Stimulated activated effector memory CD8-positive, alpha-beta T cell treated with anti-CD3 and anti-CD28 coated beads, Interleukin-12 subunit alpha, Interleukin-12 subunit beta, amount 100 ng/mL, for 72 hours (primary cell): ENCODE measurements at regions not wholly inside any gene's neighbourhood (a gene's known extent, or its start where the extent isn't known, plus 50 kb on each side); places are given as distances from the start of the nearest gene placed in this dataset.

Source experiments
- ATAC-seq: fragments of 150-1000 bp; cut with Tn5 transposase; 2 replicates; pipeline ENCODE4 v1.10.0; 2021
- DNase-seq, 2 donors: peaks; one replicate each; pipeline ENCODE4 v3.0.0; 2021 to 2022; ENCODE audit warnings: low spot score in 2 of 2
- H3K27ac Mint-ChIP-seq: one replicate; pipeline ENCODE4 v1.8.0; 2022; ENCODE audit warnings: mild to moderate bottlenecking, mixed read lengths
- H3K36me3 Mint-ChIP-seq: one replicate; pipeline ENCODE4 v1.8.0; 2022; ENCODE audit warnings: mild to moderate bottlenecking, mixed read lengths
- H3K4me1 Mint-ChIP-seq: one replicate; pipeline ENCODE4 v1.8.0; 2022; ENCODE audit warnings: mixed read lengths
- H3K4me3 Mint-ChIP-seq: one replicate; pipeline ENCODE4 v1.8.0; 2022; ENCODE audit warnings: mild to moderate bottlenecking, mixed read lengths
- H3K9me3 Mint-ChIP-seq: one replicate; pipeline ENCODE4 v1.8.0; 2022; ENCODE audit warnings: mixed read lengths

DNA sequence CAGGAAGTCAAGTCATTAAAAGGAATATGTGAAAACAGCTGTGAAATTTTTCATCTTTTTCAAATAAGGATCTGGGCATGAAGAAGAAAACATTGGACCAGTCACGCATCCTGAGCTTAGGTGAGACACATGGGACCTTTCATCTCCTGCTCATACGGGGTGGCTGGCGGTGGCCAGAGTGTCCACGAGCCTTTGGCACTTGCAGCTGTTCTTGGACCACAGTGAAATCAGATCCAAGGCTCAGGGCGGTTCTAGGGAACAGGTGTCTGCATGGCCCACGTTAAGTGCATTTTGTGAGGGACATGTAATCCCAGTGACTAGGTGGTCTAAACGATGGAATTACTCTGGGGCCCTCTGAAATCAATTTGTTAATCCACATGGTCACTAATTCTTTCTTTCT lies 212.7 kb upstream of the COPS8 start:
- no peak for ATAC-seq
- Mint-ChIP-seq H3K9me3 (no peaks in the 10 kb centered on the region), H3K4me3 (no peak overlapping the region), H3K4me1 (peaks cover 18% of the 10 kb centered on the region), H3K27ac (no peak overlapping the region), H3K36me3 (no peaks in the 10 kb centered on the region)
- peak in 1 of 2 donors; percentile 28 for DNase-seq

DNA sequence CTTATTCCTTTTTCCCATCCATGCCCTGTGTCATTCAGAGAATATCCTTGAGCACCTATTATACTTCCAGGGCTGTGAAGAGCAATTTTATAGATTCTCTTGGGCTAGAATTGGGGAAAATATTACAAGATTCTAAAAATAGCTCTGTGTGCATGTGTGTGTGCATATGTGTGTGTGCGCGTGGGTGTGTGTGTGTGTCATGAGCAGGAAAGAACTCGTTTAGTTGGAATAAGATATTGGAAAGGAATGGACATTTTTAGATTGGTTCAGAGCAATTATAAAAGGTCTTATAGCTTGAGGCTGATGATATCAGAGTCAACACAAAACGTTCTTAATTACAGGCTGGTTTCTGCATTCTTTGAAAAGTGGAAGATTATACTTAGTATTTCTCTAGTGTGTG lies 212.1 kb upstream of the COPS8 start:
- Mint-ChIP-seq H3K4me1 (peaks cover 18% of the 10 kb centered on the region), H3K9me3 (no peaks in the 10 kb centered on the region), H3K36me3 (no peaks in the 10 kb centered on the region), H3K4me3 (no peak overlapping the region), H3K27ac (no peak overlapping the region)
- no peak for ATAC-seq
- no peak for DNase-seq

DNA sequence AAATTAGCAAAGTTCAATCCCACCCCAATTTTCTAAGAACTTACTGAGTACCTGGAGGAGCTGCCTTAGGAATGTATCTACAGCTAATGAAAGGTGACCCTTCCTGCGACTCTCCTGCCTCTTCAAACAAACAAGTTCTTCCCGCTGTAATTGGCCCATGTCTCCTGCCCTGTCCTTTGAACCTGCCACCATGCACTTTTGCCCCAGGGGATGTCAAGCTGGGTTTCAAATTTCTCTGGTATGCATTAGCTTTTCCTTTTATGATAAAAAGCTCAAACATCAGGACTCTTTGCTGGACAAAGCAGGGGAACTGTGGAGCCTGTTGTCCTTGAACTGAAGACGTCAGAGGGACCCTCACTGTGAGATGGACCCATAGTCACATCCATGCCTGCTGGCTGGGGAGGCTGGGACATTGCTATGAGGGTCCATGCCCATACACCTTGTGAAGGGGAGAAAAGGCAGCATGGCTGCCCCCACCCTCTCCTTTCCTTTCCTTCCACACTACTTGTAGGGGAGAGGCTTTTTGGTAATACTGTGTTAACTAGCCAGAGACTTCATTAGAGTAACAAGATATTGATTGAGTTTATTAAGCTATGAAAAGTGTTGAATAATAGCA lies 210.7 kb upstream of the COPS8 start:
- Mint-ChIP-seq H3K4me3 (no peak overlapping the region), H3K36me3 (no peaks in the 10 kb centered on the region), H3K27ac (no peak overlapping the region), H3K9me3 (no peaks in the 10 kb centered on the region), H3K4me1 (peaks cover 18% of the 10 kb centered on the region)
- ATAC-seq = no peak
- no peak for DNase-seq

DNA sequence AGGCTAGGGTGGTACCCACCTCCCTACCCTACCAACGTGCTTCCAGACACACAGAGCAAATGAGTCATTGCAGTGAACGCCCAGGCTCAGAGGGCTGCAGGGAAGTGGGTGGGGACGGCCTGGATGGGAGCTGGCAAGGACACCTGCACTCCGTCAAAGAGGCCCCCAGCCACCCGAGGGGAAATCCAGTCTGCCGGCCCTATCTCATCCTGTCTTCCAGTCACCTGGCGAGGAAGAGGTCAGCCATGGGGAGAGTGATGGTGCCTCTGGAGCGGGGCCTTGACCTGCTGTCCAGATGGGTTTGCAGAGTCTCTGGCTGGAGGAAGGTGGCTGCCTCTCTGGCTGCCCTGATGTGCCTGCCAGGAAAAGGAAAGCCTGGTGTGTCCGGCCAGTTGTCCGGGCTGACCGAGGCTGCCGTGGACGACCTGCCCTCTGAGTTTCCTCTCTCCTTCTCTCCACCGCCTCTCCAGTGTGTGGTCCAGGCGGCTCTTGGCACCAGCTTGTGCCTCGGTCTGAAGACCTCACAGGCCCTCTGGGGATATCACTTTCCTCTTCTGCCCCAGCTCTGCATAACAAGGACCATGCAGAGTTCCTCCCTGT lies 209.7 kb upstream of the COPS8 start:
- no peaks in the 10 kb centered on the region for H3K9me3 Mint-ChIP-seq
- H3K4me3 Mint-ChIP-seq = no peak overlapping the region
- no peaks in the 10 kb centered on the region for H3K36me3 Mint-ChIP-seq
- ATAC-seq = peak; percentile 40
- peak in 1 of 2 donors; percentile 29 for DNase-seq
- H3K4me1 Mint-ChIP-seq = peaks cover 11% of the 10 kb centered on the region
- H3K27ac Mint-ChIP-seq = no peak overlapping the region

DNA sequence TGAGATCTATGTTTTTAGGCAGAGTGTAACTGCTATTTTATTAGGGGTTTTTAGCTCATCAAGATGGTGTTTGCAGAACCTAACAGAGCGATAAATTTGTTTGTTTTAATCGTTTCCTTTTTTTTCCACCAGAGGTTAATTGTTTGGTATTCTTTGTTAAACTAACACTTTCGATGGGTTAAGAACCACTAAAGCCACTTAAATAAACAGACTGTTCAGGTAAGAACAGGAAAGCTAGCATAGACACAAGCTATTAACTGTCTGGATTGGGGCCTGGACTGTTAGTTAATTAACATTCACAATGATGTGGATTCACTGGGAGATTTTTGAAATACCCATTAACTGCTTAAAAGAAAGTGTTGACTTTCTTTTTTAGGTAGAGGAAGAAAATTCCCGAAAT lies 209.0 kb upstream of the COPS8 start:
- Mint-ChIP-seq H3K36me3 (no peaks in the 10 kb centered on the region), H3K9me3 (no peaks in the 10 kb centered on the region), H3K4me3 (no peak overlapping the region), H3K27ac (no peak overlapping the region), H3K4me1 (peaks cover 4% of the 10 kb centered on the region)
- ATAC-seq = no peak
- DNase-seq = no peak

DNA sequence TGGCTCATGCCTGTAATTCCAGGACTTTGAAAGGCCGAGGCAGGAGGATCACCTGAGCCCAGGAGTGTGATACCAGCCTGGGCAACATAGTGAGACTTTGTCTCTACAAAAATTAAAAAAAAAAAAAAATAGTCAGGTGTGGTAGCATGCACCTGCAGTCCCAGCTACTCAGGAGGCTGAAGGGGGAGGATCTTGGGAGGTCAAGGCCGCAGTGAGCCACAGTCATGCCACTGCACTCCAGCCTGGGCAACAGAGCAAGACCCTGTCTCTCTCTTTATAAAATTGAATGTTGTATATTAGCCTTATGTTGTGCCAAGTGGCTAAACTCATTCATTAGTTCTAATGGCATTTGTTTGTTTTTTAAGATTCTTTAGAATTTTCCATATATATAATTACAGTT lies 207.7 kb upstream of the COPS8 start:
- H3K36me3 Mint-ChIP-seq = no peaks in the 10 kb centered on the region
- H3K4me3 Mint-ChIP-seq = no peak overlapping the region
- no peak for ATAC-seq
- H3K9me3 Mint-ChIP-seq = no peaks in the 10 kb centered on the region
- no peak for DNase-seq
- H3K4me1 Mint-ChIP-seq = no peaks in the 10 kb centered on the region
- no peak overlapping the region for H3K27ac Mint-ChIP-seq

DNA sequence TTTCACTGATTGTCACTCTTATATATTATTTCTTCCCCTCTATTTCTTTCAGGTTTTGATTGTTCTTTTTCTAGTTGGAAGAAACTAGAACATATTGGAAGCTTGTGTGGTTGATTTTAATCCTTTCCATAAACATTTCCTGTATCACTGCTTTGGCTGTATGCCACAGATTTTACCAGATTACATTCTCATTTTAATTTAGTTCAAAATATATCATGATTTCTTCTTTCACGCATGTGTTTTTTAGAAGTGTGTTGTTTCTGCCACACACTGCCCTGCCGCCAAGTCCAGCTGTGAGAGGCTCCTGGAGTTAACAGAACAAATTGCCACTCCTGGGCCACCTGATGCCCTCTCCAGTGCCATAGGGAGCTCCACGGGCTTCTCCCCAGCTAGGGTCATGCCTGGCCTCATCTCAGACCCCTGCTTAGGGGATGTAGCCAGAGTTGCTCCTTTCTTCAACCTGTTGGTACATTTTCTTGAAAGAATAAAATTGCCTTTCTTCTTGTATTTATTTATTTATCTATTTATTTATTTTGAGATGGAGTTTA lies 206.2 kb upstream of the COPS8 start:
- Mint-ChIP-seq H3K27ac (no peak overlapping the region), H3K36me3 (no peaks in the 10 kb centered on the region), H3K9me3 (no peaks in the 10 kb centered on the region), H3K4me1 (no peaks in the 10 kb centered on the region), H3K4me3 (no peak overlapping the region)
- DNase-seq (peak in 1 of 2 donors; percentile 25), ATAC-seq (no peak)

DNA sequence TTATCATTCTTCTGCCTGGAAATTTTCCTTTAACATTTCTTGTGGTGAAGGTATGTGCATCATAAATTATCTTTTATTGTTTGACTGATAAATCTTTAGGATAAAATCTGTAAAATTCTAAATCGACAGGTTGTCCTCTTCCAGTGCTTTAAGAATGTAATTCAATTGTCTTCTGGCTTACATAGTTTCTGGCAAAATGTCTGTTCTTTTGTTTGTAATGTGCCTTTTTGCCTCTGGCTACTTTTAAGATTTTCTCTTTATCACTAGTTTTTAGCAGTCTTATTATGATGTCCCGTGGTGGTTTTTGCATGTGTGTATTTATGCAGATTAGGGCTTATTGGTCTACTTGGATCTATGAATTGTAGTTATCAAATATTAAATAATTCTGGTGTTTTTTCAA lies 203.6 kb upstream of the COPS8 start:
- Mint-ChIP-seq H3K9me3 (no peaks in the 10 kb centered on the region), H3K27ac (no peak overlapping the region), H3K36me3 (no peaks in the 10 kb centered on the region), H3K4me1 (no peaks in the 10 kb centered on the region), H3K4me3 (no peak overlapping the region)
- DNase-seq = no peak
- ATAC-seq = no peak

DNA sequence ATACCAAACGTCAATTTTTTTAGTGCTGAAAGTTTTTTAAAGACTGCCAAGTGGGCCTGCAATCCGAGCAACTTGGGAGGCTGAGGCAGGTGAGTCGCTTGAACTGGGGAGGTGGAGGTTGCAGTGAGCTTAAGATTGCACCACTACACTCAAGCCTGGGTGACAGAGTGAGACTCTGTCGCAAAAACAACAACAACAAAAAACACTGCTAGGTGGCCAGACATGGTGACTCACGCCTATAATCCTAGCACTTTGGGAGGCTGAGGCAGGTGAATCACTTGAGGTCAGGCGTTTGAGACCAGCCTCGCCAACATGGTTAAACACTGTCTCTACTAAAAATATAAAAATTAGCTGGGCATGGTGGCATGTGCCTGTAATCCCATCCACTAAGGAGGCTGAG lies 202.8 kb upstream of the COPS8 start:
- Mint-ChIP-seq H3K4me1 (no peaks in the 10 kb centered on the region), H3K9me3 (no peaks in the 10 kb centered on the region)
- ATAC-seq = no peak

DNA sequence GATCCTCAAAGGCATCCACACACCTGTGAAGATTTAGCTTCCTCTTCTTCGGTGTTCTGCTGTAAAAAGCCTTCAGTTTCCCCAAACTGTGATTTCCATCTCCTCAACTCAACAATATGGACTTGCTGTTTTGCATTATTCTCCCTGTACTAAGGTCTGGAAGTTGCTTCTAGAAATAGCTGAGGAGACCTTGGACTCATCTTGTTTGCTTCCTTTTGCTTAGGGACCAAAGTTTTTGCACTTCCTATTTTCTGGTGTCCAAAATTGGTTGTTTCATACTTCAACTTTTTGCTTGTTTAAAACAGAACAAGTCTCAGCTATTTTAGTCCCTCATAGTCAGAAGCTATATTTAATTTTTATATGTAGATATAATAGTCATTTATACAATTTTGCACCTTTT lies 201.9 kb upstream of the COPS8 start:
- Mint-ChIP-seq H3K27ac (no peak overlapping the region), H3K4me3 (no peak overlapping the region), H3K9me3 (no peaks in the 10 kb centered on the region), H3K4me1 (no peaks in the 10 kb centered on the region), H3K36me3 (no peaks in the 10 kb centered on the region)
- ATAC-seq (no peak), DNase-seq (no peak)

More for the DNA sequence above, 202.8 kb upstream of the COPS8 start:
- no peak overlapping the region for H3K27ac Mint-ChIP-seq
- H3K4me3 Mint-ChIP-seq = no peak overlapping the region
- DNase-seq = no peak
- no peaks in the 10 kb centered on the region for H3K36me3 Mint-ChIP-seq

DNA sequence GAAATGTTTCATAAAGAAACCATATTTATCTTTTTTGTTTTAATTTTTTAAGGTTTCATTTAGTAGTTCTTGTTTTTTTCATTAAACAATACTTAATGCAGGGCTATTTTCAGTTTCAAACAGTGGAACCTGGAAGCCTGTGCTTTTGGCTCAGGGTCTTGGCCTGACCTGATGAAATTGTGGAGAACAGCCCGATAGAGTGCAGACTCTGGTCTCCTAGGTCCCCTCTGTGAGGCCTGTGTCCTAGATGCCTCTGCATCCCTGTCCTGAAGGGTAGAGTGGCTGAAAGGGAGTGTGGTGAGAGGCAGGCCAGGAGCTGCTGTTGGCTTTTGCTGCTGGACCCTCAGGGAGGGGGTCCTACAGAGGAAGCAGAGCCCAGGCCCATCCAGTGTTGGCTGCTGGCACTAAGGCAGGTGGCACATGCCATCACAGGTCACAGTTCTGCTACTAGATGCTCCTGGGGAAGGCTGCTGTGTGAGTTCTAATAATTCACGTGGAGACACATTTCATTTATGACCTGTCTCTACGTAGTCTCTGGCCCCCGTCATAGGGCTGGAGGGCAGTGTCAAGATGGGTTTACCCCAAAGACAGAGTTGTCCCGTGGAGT lies 201.0 kb upstream of the COPS8 start:
- no peaks in the 10 kb centered on the region for H3K9me3 Mint-ChIP-seq
- peak in 1 of 2 donors; percentile 26 for DNase-seq
- H3K27ac Mint-ChIP-seq = no peak overlapping the region
- H3K4me1 Mint-ChIP-seq = no peaks in the 10 kb centered on the region
- no peaks in the 10 kb centered on the region for H3K36me3 Mint-ChIP-seq
- ATAC-seq = peak; percentile 19
- no peak overlapping the region for H3K4me3 Mint-ChIP-seq

DNA sequence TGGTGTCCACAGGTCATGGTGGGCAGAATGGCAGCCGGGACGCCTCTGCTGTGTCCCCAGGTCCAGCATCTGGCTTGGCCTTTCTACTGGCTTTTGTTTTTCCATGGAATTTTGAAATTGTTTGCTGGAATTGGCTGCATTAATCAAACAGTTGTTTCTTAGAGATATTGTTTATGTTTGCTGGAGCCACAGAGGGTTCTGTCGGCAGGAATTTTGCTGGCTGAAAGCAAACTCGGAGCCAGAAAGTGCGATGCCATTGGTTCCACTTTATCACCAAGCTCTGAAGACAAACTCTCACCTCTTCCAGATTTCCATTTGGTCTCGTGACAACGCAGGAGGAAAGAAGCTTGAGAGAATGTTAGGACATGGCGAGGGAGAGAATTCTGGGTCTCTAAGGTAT lies 199.2 kb upstream of the COPS8 start:
- DNase-seq (no peak), ATAC-seq (no peak)
- Mint-ChIP-seq H3K27ac (no peak overlapping the region), H3K4me1 (no peaks in the 10 kb centered on the region), H3K9me3 (no peaks in the 10 kb centered on the region), H3K4me3 (no peak overlapping the region), H3K36me3 (no peaks in the 10 kb centered on the region)

DNA sequence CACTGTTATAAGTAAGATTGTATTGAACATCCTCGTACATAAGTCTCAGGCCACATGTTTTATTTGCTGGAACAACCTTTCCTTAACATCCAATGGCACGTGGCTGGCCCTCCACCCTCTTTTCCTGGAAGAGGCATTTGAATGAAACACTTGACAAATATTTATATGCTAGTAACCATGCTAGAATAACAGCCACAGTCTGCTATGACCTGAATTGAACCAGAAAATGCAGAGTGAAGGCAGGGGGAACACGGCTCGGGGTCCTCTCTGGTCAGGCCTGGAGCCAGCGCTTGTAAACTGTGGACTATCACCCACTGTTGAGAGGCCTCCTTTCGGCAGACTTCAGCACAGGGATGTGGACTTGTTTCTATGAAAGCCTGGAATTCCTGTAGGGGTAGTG lies 198.2 kb upstream of the COPS8 start:
- Mint-ChIP-seq H3K4me1 (no peaks in the 10 kb centered on the region), H3K4me3 (no peak overlapping the region), H3K36me3 (no peaks in the 10 kb centered on the region), H3K9me3 (no peaks in the 10 kb centered on the region), H3K27ac (no peak overlapping the region)
- no peak for ATAC-seq
- no peak for DNase-seq

DNA sequence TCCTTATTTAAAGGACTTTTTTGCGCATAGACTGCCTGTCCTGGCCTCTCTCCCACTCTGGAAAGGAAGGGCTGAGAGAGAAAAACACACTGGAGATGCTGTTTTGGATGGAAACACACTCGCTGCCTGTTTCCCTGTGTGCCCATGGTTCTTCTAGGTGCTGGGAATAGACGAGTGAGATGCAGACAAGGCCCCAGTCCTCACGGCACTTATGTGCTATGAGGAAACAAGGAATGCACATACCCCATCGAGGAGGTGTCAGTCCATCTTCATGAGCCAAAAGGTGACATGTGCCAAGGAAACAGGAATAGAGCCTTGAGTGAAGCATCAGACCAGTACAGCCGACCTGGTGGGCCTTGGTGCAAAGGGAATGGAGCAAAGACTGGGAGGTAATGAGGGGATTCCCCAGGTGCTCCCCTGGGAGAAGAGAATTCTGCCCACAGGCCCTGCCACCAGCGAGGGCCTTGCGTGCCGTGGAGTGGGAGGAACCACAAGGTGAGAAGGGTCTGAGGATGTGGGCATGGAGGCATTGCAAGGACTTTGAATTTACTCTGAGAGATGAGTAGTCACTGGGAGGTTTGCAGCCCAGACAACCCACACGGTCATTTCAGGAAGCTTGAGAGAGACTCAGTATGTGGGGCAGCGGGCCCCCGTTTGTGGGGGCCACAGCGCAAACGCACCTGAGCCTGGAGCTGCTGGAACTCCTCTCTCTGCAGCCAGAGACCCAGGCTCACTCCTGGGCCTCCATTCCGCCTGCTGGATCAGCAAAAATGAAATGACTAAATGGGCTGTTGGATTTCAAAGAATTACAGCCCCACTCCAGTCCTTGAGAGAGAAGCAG lies 197.5 kb upstream of the COPS8 start:
- H3K4me1 Mint-ChIP-seq = no peaks in the 10 kb centered on the region
- no peak overlapping the region for H3K4me3 Mint-ChIP-seq
- ATAC-seq = no peak
- DNase-seq = no peak
- H3K36me3 Mint-ChIP-seq = no peaks in the 10 kb centered on the region
- no peak overlapping the region for H3K27ac Mint-ChIP-seq
- H3K9me3 Mint-ChIP-seq = no peaks in the 10 kb centered on the region
